ENCODE measurements at regions not wholly inside any gene's neighbourhood (a gene's known extent, or its start where the extent isn't known, plus 50 kb on each side); places are given as distances from the start of the nearest gene placed in this dataset.

- H3K4me2 ChIP-seq (ENCODE audit: control insufficient read depth, insufficient read depth): no peak overlapping the region
- POLR2A ChIA-PET: interaction anchor here (0.7 kb wide), 1 partner anchor 30 kb away, joined by 3 read pairs; no protein-coding TSS in a partner anchor
- SMC1A ChIA-PET (ENCODE audit: uncharacterized antibody, unreplicated experiment): interaction anchor here (0.6 to 1.8 kb wide), 6 partner anchors 11 to 123 kb away, joined by 3 to 6 read pairs (median 4); no protein-coding TSS in a partner anchor
- BruUV-seq (replicated peaks): no TSS peak
- RAD21 ChIA-PET (ENCODE audit: unreplicated experiment): no interaction called here
- CTCF ChIA-PET: interaction anchor here (1.2 to 1.4 kb wide), 2 partner anchors 106 to 119 kb away, joined by 4 to 7 read pairs; no protein-coding TSS in a partner anchor
- H3K4me1 ChIP-seq (ENCODE audit: control insufficient read depth, insufficient read depth, low read length): peaks cover 30% of the 10 kb centered on the region
- WGBS (ENCODE audit: insufficient coverage, insufficient replicate concordance, low lambda C conversion rate, missing lambda C conversion rate): 43% methylated on average over 2 of the region's 2 CpGs
- H3K36me3 ChIP-seq (ENCODE audit: control insufficient read depth in 2 of 2, insufficient read depth in 2 of 2, low read length in 1 of 2): no peaks in the 10 kb centered on the region
- in situ Hi-C loops (cut with MboI) (no loop called here), intact Hi-C loops (cut with micrococcal nuclease; ENCODE audit: unreplicated experiment) (loop anchor here (10.0 kb wide), 1 partner anchor 331 kb away; the partner anchor contains the start of gene ZDHHC13)
- no peak overlapping the region for H3K9ac ChIP-seq (ENCODE audit: control insufficient read depth, insufficient read depth, low read length)
- ATAC-seq: no peak
- no peaks in the 10 kb centered on the region for H3K27me3 ChIP-seq (replicated peaks in 1 of 2; ENCODE audit: control insufficient read depth in 2 of 2, insufficient read depth in 2 of 2, low read length in 1 of 2)
- no peak for FAIRE-seq
- H4K20me1 ChIP-seq (ENCODE audit: control insufficient read depth, insufficient read depth): no peaks in the 10 kb centered on the region
- TF ChIP-seq ZBED1 (IDR thresholded peaks at IDR 0.05; ENCODE audit: borderline replicate concordance): no peak
- TF ChIP-seq MXI1 (IDR thresholded peaks at IDR 0.05; ENCODE audit: low read depth, low read length): no peak
- no peak for TF ChIP-seq CBX5 (IDR thresholded peaks at IDR 0.05; ENCODE audit: low read depth)
- TF ChIP-seq SREBF1 (IDR thresholded peaks at IDR 0.05; ENCODE audit: low read length): no peak
- no peak for TF ChIP-seq CTCF (IDR thresholded peaks at IDR 0.05 in 2 of 3, conservative IDR thresholded peaks at IDR 0.05 in 1 of 3; ENCODE audit: control insufficient read depth in 2 of 3, extremely low read depth in 1 of 3, insufficient read depth in 1 of 3, low read depth in 3 of 3, low read length in 3 of 3)
- no peak for TF ChIP-seq MTA3 (IDR thresholded peaks at IDR 0.05; ENCODE audit: borderline replicate concordance, low read length)
- no peak for TF ChIP-seq RFX5 (IDR thresholded peaks at IDR 0.05; ENCODE audit: low read depth, low read length)
- TF ChIP-seq CEBPZ (IDR thresholded peaks at IDR 0.05; ENCODE audit: low read depth, low read length): no peak
- TF ChIP-seq SMAD5 (IDR thresholded peaks at IDR 0.05; ENCODE audit: low read depth): no peak
- no peak for TF ChIP-seq NBN (IDR thresholded peaks at IDR 0.05)
- no peak for TF ChIP-seq MEF2A (IDR thresholded peaks at IDR 0.05; ENCODE audit: insufficient read depth, low read depth, low read length)
- no peak for TF ChIP-seq GATAD2B (conservative IDR thresholded peaks at IDR 0.05; ENCODE audit: low read depth)
- TF ChIP-seq YY1 (IDR thresholded peaks at IDR 0.05; ENCODE audit: low read depth, low read length): no peak
- no peak overlapping the region for H3K27ac ChIP-seq (ENCODE audit: control insufficient read depth, insufficient read depth)
- H3K9me3 ChIP-seq (replicated peaks; ENCODE audit: control insufficient read depth, insufficient read depth, low read length): no peaks in the 10 kb centered on the region
- no peaks in the 10 kb centered on the region for H3K79me2 ChIP-seq (ENCODE audit: control insufficient read depth, insufficient read depth, low read length)
- no peak for DNase-seq (ENCODE audit: low read depth, low spot score)
- H3K4me3 ChIP-seq: no peak overlapping the region
- no peak overlapping the region for H2AFZ ChIP-seq (ENCODE audit: control insufficient read depth, low read depth, low read length)
Observed at GRCh38 chr11:19445771-19446170, 205.0 kb upstream of the E2F8 start.

Data from GM12878 (cell line).